ENCODE measurements at regions not wholly inside any gene's neighbourhood (a gene's known extent, or its start where the extent isn't known, plus 50 kb on each side); places are given as distances from the start of the nearest gene placed in this dataset.

DNA sequence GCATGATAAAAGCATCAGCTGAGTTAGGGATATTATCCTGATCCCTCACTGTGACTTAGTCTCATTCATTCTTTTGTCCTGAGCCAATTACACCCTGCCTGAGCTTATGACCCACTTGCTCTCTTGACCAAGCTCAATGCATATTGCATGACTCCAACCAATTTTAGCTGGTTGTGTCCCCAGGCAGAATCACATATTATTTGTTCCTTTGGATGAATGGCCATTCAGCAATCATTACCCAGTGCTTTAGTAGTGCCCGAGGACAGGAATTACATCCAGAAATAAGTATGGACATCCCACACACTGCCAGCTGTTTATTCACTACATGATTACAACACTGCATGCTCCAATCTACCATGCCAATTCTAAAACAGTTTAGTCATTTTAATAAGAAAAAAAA, 322.5 kb downstream of the ZBBX start:
- no peak for ATAC-seq (ENCODE audit: low read depth)
- no peak for TF ChIP-seq EZH2 (IDR thresholded peaks at IDR 0.05; ENCODE audit: borderline replicate concordance, insufficient read depth, low read depth, low read length, poor library complexity, severe bottlenecking)
- TF ChIP-seq, protein P1, sequence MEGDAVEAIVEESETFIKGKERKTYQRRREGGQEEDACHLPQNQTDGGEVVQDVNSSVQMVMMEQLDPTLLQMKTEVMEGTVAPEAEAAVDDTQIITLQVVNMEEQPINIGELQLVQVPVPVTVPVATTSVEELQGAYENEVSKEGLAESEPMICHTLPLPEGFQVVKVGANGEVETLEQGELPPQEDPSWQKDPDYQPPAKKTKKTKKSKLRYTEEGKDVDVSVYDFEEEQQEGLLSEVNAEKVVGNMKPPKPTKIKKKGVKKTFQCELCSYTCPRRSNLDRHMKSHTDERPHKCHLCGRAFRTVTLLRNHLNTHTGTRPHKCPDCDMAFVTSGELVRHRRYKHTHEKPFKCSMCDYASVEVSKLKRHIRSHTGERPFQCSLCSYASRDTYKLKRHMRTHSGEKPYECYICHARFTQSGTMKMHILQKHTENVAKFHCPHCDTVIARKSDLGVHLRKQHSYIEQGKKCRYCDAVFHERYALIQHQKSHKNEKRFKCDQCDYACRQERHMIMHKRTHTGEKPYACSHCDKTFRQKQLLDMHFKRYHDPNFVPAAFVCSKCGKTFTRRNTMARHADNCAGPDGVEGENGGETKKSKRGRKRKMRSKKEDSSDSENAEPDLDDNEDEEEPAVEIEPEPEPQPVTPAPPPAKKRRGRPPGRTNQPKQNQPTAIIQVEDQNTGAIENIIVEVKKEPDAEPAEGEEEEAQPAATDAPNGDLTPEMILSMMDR (IDR thresholded peaks at IDR 0.05) = no peak
- H3K79me2 ChIP-seq (ENCODE audit: control insufficient read depth, insufficient read depth, low read length) = no peaks in the 10 kb centered on the region
- H3K4me1 ChIP-seq (ENCODE audit: control insufficient read depth in 2 of 2, insufficient read depth in 2 of 2, low read length in 2 of 2) = no peaks in the 10 kb centered on the region
- no peak overlapping the region for H3K4me2 ChIP-seq (replicated peaks; ENCODE audit: low read depth, low read length, poor library complexity, severe bottlenecking)
- WGBS (ENCODE audit: insufficient coverage) = no CpG with 5 or more reads among the region's 1 CpG
- intact Hi-C loops (cut with micrococcal nuclease) = no loop called here
- no peak overlapping the region for H3K9ac ChIP-seq (ENCODE audit: low read length)
- H3K9me3 ChIP-seq (ENCODE audit: control extremely low read depth in 1 of 3, control insufficient read depth in 2 of 3, insufficient read depth in 1 of 3, low read length in 2 of 3) = peaks cover 3 to 6% (median 3%) of the 10 kb centered on the region in 3 donors
- ChIA-PET POLR2A (no interaction called here), CTCF (no interaction called here)
- no peak overlapping the region for H3K27ac ChIP-seq (ENCODE audit: low read length in 2 of 2)
- Mint-ChIP-seq H3K27me3 (no peaks in the 10 kb centered on the region), H3K9me3 (ENCODE audit: insufficient read depth) (peaks cover 7% of the 10 kb centered on the region), H3K27ac (no peak overlapping the region), H3K4me3 (no peak overlapping the region), H3K4me1 (no peaks in the 10 kb centered on the region)
- H2AFZ ChIP-seq (ENCODE audit: insufficient read depth, low read depth, low read length, poor library complexity, severe bottlenecking) = no peak overlapping the region
- no peak overlapping the region for H3K4me3 ChIP-seq (ENCODE audit: control extremely low read depth in 1 of 5, extremely low read depth in 1 of 5, insufficient read depth in 1 of 5, low read depth in 2 of 5, low read length in 4 of 5)
- no peaks in the 10 kb centered on the region for H3K36me3 ChIP-seq (replicated peaks in 1 of 2; ENCODE audit: control extremely low read depth in 1 of 2, control insufficient read depth in 1 of 2, extremely low read depth in 1 of 2, insufficient read depth in 2 of 2, low read length in 1 of 2)
- no peak for DNase-seq
- H3K27me3 ChIP-seq (replicated peaks in 1 of 4; ENCODE audit: control extremely low read depth in 1 of 4, control insufficient read depth in 3 of 4, insufficient read depth in 4 of 4, low read length in 3 of 4) = no peaks in the 10 kb centered on the region
- no peaks in the 10 kb centered on the region for H4K20me1 ChIP-seq (ENCODE audit: control insufficient read depth, insufficient read depth, low read length, poor library complexity, severe bottlenecking)

DNA sequence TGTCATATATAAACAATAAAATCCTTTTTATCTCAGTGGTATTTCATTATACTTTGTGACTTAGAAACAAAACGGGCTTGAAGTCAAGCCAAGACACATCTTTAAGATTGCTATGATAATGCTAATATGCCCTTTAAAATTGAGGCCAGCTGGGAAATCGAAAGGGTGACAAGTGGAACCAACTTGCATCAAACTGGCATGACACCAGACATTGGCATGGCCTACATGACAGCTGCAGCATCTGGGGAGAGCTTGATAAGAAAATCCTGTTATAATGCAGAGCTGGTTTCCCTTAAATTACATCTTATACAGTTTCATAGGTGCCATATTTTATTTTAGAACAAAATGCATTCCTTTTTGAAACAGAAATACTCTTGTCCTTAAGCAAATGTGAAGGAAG, 325.2 kb downstream of the ZBBX start:
- Histone ChIP-seq H3K9ac (ENCODE audit: low read length) (no peak overlapping the region), H3K79me2 (ENCODE audit: control insufficient read depth, insufficient read depth, low read length) (no peaks in the 10 kb centered on the region), H3K4me3 (ENCODE audit: control extremely low read depth in 1 of 5, extremely low read depth in 1 of 5, insufficient read depth in 1 of 5, low read depth in 2 of 5, low read length in 4 of 5) (no peak overlapping the region), H4K20me1 (ENCODE audit: control insufficient read depth, insufficient read depth, low read length, poor library complexity, severe bottlenecking) (no peaks in the 10 kb centered on the region), H3K9me3 (ENCODE audit: control extremely low read depth in 1 of 3, control insufficient read depth in 2 of 3, insufficient read depth in 1 of 3, low read length in 2 of 3) (peaks cover 0 to 6% (median 3%) of the 10 kb centered on the region in 3 donors), H3K4me1 (ENCODE audit: control insufficient read depth in 2 of 2, insufficient read depth in 2 of 2, low read length in 2 of 2) (no peaks in the 10 kb centered on the region), H3K27ac (ENCODE audit: low read length in 2 of 2) (no peak overlapping the region), H3K27me3 (replicated peaks in 1 of 4; ENCODE audit: control extremely low read depth in 1 of 4, control insufficient read depth in 3 of 4, insufficient read depth in 4 of 4, low read length in 3 of 4) (no peaks in the 10 kb centered on the region), H3K4me2 (replicated peaks; ENCODE audit: low read depth, low read length, poor library complexity, severe bottlenecking) (no peak overlapping the region), H3K36me3 (replicated peaks in 1 of 2; ENCODE audit: control extremely low read depth in 1 of 2, control insufficient read depth in 1 of 2, extremely low read depth in 1 of 2, insufficient read depth in 2 of 2, low read length in 1 of 2) (no peaks in the 10 kb centered on the region), H2AFZ (ENCODE audit: insufficient read depth, low read depth, low read length, poor library complexity, severe bottlenecking) (no peak overlapping the region)
- ChIA-PET CTCF (no interaction called here), POLR2A (no interaction called here)
- ATAC-seq (ENCODE audit: low read depth) = no peak
- no peak for DNase-seq
- Mint-ChIP-seq H3K27ac (no peak overlapping the region), H3K4me1 (no peaks in the 10 kb centered on the region), H3K4me3 (no peak overlapping the region), H3K9me3 (ENCODE audit: insufficient read depth) (peaks cover 7% of the 10 kb centered on the region), H3K27me3 (no peaks in the 10 kb centered on the region)
- WGBS (ENCODE audit: insufficient coverage) = 80% methylated on average over 1 of the region's 2 CpGs
- intact Hi-C loops (cut with micrococcal nuclease) = no loop called here
- TF ChIP-seq, protein P1 (IDR thresholded peaks at IDR 0.05) = no peak
- no peak for TF ChIP-seq EZH2 (IDR thresholded peaks at IDR 0.05; ENCODE audit: borderline replicate concordance, insufficient read depth, low read depth, low read length, poor library complexity, severe bottlenecking)
